ENCODE measurements at regions not wholly inside any gene's neighbourhood (a gene's known extent, or its start where the extent isn't known, plus 50 kb on each side); places are given as distances from the start of the nearest gene placed in this dataset.

DNA sequence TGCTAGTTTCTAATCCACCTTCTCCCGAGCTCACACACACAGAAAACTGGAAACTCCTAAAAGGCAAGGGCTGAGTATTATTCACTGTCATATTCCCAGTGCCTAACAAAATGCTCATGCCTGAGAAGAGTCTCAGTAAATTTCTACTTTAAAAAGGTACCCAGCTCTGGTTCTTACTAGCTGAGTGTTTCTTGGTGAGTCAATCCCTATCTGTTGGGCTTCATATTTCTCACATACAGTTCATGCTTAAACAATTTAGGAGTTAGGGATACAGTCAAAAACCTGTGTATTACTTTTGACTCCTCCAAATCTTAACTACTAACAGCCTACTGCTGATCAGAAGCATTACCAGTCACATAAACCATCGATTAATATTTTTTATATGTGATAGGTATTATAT is 204.9 kb downstream of the EN1 start:
- TF ChIP-seq, protein P1, sequence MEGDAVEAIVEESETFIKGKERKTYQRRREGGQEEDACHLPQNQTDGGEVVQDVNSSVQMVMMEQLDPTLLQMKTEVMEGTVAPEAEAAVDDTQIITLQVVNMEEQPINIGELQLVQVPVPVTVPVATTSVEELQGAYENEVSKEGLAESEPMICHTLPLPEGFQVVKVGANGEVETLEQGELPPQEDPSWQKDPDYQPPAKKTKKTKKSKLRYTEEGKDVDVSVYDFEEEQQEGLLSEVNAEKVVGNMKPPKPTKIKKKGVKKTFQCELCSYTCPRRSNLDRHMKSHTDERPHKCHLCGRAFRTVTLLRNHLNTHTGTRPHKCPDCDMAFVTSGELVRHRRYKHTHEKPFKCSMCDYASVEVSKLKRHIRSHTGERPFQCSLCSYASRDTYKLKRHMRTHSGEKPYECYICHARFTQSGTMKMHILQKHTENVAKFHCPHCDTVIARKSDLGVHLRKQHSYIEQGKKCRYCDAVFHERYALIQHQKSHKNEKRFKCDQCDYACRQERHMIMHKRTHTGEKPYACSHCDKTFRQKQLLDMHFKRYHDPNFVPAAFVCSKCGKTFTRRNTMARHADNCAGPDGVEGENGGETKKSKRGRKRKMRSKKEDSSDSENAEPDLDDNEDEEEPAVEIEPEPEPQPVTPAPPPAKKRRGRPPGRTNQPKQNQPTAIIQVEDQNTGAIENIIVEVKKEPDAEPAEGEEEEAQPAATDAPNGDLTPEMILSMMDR (IDR thresholded peaks at IDR 0.05; ENCODE audit: low read length): no peak
- no peak for TF ChIP-seq EZH2 (IDR thresholded peaks at IDR 0.05; ENCODE audit: borderline replicate concordance, low read length)
